HepG2 (cell line): ENCODE measurements at regions not wholly inside any gene's neighbourhood (a gene's known extent, or its start where the extent isn't known, plus 50 kb on each side); places are given as distances from the start of the nearest gene placed in this dataset.
A peak's percentile ranks its signal among the peaks of the same experiment; 100 is the strongest.

Source experiments
- ATM ChIP-seq: fragments of 450-650 bp; IDR thresholded peaks from 2 replicates; pipeline ENCODE4 v1.7.1; 2017; ENCODE audit warnings: mild to moderate bottlenecking, borderline replicate concordance
- BRCA1 ChIP-seq: sonication (generic); formaldehyde crosslinking; IDR thresholded peaks from 2 replicates; pipeline ENCODE4 v1.4.0; 2020; ENCODE audit warnings: missing genetic modification reagents
- CENPT ChIP-seq: sonication (generic); formaldehyde crosslinking; IDR thresholded peaks from 2 replicates; pipeline ENCODE4 v1.8.0; 2022; ENCODE audit warnings: low read depth, mild to moderate bottlenecking, moderate library complexity, missing genetic modification reagents
- JUN ChIP-seq: sonication (generic); formaldehyde crosslinking; IDR thresholded peaks from 2 replicates; pipeline ENCODE4 v1.4.0; 2020; ENCODE audit warnings: mild to moderate bottlenecking, missing genetic modification reagents
- PAF1 ChIP-seq: IDR thresholded peaks from 2 replicates; pipeline ENCODE4 v1.6.1; 2016; ENCODE audit warnings: missing genetic modification reagents, missing compliant biosample characterization
- SALL2 ChIP-seq: sonication (generic); formaldehyde crosslinking; IDR thresholded peaks from 2 replicates; pipeline ENCODE4 v1.8.1; 2023; ENCODE audit warnings: mild to moderate bottlenecking, missing genetic modification reagents, inconsistent platforms
- SNAPC2 ChIP-seq: sonication (generic); formaldehyde crosslinking; IDR thresholded peaks from 2 replicates; pipeline ENCODE4 v1.8.1; 2022; ENCODE audit warnings: mild to moderate bottlenecking, missing genetic modification reagents
- ZFP90 ChIP-seq: sonication (generic); formaldehyde crosslinking; IDR thresholded peaks from 2 replicates; pipeline ENCODE4 v1.8.0; 2022; ENCODE audit warnings: missing genetic modification reagents, mild to moderate bottlenecking, inconsistent platforms, borderline replicate concordance
- TF ChIP-seq, protein P1 (sequence below), 2 experiments: fragments of 450-650 bp in 1 of 2; sonication (generic) in 1 of 2; formaldehyde crosslinking in 1 of 2; IDR thresholded peaks; 2 replicates each; pipeline versions ENCODE4 v1.6.1 to v1.8.0; 2016 to 2022; ENCODE audit warnings: antibody characterized with exemption in 1 of 2, mild to moderate bottlenecking in 1 of 2, missing genetic modification reagents in 1 of 2
- TF ChIP-seq, protein P2 (sequence below): sonication (generic); formaldehyde crosslinking; IDR thresholded peaks from 2 replicates; pipeline ENCODE4 v1.9.0; 2021; ENCODE audit warnings: missing genetic modification reagents, borderline replicate concordance
- TF ChIP-seq, protein P3 (sequence below): sonication (generic); formaldehyde crosslinking; IDR thresholded peaks from 2 replicates; pipeline ENCODE4 v1.8.1; 2022; ENCODE audit warnings: low read depth, mild to moderate bottlenecking, missing genetic modification reagents

DNA sequence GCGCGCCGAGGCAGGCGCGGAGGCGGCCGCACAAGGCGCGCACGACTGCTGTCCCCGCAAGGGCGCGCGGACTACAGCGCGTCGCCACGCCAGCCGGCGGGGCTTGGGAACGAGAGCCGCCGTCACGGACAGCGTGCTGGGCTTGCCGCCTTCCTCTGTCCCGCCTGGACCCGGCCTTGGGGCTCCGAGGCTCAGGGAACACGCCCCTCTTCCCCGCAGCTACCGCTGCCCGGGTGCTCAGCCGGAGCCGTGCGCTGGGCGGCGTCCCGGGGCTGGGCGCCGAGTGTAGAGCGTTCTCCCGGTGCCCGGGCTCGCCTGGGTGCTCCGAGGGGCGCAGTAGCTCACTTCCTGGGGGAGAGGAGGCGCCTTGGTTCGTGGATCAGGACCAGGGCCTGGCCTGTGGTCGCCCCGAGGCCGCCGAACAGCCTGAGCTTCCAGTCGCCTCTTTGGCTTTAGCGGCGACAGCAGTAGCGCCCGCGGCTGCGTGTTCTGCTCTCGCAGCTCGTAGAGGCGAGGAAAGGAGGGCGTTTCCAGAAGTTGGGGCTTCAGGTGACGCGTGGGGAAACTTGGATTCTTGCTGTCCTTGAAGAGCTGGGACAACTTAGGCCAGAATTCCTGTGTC lies 226.7 kb upstream of the C2CD4B start (continued):
- TF ChIP-seq, protein P1, sequence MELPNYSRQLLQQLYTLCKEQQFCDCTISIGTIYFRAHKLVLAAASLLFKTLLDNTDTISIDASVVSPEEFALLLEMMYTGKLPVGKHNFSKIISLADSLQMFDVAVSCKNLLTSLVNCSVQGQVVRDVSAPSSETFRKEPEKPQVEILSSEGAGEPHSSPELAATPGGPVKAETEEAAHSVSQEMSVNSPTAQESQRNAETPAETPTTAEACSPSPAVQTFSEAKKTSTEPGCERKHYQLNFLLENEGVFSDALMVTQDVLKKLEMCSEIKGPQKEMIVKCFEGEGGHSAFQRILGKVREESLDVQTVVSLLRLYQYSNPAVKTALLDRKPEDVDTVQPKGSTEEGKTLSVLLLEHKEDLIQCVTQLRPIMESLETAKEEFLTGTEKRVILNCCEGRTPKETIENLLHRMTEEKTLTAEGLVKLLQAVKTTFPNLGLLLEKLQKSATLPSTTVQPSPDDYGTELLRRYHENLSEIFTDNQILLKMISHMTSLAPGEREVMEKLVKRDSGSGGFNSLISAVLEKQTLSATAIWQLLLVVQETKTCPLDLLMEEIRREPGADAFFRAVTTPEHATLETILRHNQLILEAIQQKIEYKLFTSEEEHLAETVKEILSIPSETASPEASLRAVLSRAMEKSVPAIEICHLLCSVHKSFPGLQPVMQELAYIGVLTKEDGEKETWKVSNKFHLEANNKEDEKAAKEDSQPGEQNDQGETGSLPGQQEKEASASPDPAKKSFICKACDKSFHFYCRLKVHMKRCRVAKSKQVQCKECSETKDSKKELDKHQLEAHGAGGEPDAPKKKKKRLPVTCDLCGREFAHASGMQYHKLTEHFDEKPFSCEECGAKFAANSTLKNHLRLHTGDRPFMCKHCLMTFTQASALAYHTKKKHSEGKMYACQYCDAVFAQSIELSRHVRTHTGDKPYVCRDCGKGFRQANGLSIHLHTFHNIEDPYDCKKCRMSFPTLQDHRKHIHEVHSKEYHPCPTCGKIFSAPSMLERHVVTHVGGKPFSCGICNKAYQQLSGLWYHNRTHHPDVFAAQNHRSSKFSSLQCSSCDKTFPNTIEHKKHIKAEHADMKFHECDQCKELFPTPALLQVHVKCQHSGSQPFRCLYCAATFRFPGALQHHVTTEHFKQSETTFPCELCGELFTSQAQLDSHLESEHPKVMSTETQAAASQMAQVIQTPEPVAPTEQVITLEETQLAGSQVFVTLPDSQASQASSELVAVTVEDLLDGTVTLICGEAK (IDR thresholded peaks at IDR 0.05), result no peak
- TF ChIP-seq, protein P1 (CRISPR knock-in tag; IDR thresholded peaks at IDR 0.05), result peak; percentile 86; the same call in 1 of the 2 replicates
- TF ChIP-seq ATM (no peak), SNAPC2 (no peak), BRCA1 (CRISPR knock-in tag) (0 out of 2 replicates have a peak, but pooled peaks have one; percentile 46), ZFP90 (CRISPR knock-in tag) (0 out of 2 replicates have a peak, but pooled peaks have one; percentile 53), CENPT (CRISPR knock-in tag) (no peak), JUN (CRISPR knock-in tag) (no peak), PAF1 (CRISPR knock-in tag) (no peak), SALL2 (peak; percentile 65; the same call in 1 of the 2 replicates)
- TF ChIP-seq, protein P2, sequence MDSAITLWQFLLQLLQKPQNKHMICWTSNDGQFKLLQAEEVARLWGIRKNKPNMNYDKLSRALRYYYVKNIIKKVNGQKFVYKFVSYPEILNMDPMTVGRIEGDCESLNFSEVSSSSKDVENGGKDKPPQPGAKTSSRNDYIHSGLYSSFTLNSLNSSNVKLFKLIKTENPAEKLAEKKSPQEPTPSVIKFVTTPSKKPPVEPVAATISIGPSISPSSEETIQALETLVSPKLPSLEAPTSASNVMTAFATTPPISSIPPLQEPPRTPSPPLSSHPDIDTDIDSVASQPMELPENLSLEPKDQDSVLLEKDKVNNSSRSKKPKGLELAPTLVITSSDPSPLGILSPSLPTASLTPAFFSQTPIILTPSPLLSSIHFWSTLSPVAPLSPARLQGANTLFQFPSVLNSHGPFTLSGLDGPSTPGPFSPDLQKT (CRISPR knock-in tag), result 0 out of 2 replicates have a peak, but pooled peaks have one; percentile 12
- TF ChIP-seq, protein P3, sequence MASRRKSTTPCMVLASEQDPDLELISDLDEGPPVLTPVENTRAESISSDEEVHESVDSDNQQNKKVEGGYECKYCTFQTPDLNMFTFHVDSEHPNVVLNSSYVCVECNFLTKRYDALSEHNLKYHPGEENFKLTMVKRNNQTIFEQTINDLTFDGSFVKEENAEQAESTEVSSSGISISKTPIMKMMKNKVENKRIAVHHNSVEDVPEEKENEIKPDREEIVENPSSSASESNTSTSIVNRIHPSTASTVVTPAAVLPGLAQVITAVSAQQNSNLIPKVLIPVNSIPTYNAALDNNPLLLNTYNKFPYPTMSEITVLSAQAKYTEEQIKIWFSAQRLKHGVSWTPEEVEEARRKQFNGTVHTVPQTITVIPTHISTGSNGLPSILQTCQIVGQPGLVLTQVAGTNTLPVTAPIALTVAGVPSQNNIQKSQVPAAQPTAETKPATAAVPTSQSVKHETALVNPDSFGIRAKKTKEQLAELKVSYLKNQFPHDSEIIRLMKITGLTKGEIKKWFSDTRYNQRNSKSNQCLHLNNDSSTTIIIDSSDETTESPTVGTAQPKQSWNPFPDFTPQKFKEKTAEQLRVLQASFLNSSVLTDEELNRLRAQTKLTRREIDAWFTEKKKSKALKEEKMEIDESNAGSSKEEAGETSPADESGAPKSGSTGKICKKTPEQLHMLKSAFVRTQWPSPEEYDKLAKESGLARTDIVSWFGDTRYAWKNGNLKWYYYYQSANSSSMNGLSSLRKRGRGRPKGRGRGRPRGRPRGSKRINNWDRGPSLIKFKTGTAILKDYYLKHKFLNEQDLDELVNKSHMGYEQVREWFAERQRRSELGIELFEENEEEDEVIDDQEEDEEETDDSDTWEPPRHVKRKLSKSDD, result no peak
